GM21619 (cell line): ENCODE measurements at regions not wholly inside any gene's neighbourhood (a gene's known extent, or its start where the extent isn't known, plus 50 kb on each side); places are given as distances from the start of the nearest gene placed in this dataset.

ENCODE experiments used
- ATAC-seq: cut with Tn5 transposase; IDR thresholded peaks from one replicate; pipeline ENCODE4 v1.9.1; 2021; ENCODE audit not compliant: unreplicated experiment

DNA sequence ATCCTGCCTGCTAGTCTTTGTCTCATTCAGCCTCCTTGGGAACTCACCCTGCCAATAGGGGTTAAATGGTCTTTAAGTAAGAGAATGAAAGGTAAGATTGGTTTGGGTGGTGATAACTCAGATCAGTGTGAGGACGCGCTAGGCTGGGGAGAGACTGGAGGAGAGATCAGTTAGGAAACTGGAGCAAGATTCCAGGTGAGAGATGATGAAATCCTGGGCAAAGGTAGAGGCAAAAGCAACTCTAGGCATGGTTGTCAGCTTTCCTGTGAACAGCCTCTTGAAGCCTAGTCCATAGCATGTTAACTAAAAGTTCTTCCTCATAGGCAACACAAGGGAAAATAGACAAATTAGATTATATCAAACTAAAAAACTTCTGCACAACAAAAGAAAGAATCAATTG lies 145.2 kb upstream of the ANKRD28 start:
- no peak for ATAC-seq

DNA sequence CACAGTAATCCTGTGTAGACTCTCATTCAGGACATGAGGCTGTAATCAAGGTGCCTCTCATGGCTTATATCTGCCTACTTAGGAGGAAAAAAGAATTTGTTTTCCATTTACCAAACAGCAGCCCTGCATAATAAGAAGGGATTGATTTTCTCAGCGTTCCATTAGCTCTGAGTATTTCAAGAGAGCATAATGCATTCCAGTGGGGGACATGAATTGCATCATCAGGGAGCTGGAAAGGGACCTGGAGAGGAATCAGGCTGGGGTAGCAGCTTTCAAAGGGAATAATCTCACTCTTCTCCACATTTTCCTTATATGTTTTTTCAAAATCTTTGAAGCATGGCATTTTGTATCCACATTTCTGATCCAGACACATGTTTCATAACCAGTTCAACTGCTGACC lies 150.6 kb upstream of the ANKRD28 start:
- no peak for ATAC-seq

DNA sequence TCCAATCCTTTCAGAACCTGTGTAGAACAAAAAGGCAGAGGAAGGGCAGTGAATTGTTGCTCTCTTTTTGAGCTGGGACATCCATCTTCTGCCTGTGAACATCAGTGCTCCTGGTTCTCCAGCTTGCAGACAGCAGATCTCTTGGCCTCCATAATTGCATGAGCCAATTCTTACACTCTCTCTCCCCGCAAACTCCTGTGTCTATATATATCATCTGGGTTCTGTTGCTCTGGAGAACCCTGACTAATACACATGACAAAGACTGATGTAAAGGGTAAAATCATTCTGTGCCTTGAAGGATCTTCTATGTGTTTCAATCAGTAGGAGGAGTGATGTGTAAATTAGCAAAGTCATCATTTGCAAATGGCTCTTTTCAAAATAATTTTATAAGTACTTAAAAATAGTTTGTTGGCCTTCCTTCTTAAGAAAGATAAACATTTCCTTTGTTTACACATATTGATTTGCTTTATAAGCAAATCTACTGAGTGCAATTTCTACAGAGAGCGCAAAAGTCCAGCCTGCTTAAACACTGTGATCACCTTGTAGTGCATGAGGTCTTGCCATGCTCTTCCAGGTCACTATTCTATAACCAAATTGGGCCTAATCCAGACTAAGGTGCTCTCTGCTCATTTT lies 154.9 kb upstream of the ANKRD28 start:
- ATAC-seq: no peak

DNA sequence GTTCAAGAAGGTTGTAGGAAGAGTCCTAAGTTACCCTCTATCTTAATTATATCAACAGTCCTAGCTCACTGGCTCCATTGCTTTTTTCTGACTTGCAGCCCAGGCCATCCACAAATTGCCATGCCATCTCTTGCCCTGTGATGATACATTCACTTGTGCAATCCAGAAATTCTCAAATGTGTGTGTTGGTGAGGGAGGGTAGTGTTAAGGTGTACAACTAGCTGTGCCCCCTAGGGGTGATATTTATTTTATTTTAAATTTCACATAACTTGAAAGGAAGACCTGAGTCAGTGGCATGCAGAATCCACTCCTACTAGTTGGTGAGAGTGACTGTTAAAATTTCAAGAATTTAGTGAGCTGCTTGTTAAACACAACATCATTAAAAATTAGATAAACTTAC lies 156.1 kb upstream of the ANKRD28 start:
- no peak for ATAC-seq

GRCh38 chr3:15955968-15956367 lies 158.2 kb upstream of the ANKRD28 start:
- ATAC-seq: no peak

DNA sequence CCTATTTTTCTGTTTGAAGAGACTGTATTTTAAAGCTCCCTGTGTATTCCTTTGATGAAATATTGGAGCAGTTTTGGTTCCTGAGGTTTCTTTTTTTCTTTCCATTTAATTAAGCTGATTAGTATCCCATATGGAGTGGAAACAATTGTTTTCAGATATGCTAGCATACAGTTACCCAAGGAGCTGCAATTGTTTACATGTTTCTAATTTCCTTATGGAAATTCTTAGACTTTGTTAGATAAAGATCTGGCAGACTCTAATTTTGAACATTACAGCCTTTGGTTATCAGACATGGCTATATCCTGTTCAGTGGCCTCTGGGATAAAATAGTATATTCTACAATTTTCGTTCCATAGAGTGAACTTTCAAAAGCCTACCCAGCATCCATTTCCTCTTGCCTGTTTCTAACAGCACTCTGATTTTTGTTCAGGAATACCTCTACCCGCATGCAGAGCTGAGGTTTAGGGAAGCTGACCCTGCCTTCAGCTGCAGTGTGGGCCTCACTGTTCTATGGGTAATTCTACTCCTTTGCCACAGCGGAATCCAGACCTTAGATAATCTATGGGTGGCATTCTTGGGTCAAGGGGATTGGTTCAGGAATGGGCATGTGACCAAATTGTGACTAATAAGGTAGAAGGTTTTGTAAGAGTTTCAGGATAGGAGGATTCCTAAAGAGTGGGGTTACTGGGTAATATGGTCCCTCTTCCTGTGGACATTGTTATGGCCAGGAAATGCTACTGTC lies 161.1 kb upstream of the ANKRD28 start:
- no peak for ATAC-seq

DNA sequence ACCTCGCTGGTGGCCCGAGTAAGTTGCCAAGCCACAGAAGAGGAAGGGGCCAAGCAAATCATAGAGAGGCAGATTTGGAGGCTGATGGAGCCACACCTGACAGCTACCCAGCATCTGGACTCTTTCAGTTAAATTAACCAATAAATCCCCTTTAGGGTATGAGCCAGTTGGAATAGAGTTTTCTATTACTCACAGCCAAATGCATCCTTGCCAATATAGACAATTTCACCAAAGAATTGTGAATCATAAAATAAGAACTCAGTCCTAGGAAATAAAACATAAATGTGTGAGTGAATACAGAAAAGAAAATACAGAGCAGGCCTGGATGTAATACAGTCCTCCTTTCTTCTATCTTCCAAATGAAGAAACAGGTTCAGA lies 161.6 kb upstream of the ANKRD28 start:
- ATAC-seq: no peak

GRCh38 chr3:15964605-15965442 lies 167.0 kb upstream of the ANKRD28 start:
- ATAC-seq: no peak

GRCh38 chr3:15967577-15967976 lies 169.8 kb upstream of the ANKRD28 start:
- no peak for ATAC-seq

DNA sequence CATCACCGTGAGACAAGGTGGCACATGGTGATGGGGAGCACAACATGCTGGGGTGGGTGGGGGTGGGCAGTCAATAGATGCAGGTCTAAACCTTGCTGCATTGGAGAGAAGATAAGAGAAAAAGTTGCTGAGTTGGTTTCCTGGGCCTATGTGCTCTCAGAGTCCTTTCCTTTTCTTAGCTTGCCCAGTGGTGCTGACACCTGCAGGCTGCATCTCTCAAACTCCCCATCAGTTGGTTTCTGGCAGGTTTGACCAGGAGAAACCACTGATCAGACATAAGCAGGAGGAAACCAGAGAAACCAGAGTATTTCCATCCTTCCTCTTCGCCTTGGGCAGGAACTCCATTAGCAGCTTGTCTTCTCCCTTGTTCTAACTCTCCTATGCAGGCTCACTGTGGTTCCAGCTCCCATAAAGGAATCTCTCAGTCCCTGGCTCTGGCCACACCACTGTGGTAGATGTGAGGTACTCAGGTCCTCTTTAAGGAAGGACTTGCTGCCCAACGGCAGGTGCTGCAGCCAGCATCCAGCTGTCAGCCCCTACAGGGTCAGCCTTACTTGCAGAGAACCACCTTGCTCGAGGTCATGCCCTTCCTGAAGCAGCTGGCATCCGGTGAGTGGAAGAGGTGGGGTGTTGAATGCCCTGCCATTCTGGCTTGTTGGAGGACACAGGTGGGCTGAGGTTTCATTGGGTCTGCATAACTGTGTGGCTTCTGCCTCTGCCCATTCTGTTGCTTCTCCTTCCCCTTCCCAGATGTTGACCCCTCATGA lies 172.3 kb upstream of the ANKRD28 start:
- no peak for ATAC-seq

DNA sequence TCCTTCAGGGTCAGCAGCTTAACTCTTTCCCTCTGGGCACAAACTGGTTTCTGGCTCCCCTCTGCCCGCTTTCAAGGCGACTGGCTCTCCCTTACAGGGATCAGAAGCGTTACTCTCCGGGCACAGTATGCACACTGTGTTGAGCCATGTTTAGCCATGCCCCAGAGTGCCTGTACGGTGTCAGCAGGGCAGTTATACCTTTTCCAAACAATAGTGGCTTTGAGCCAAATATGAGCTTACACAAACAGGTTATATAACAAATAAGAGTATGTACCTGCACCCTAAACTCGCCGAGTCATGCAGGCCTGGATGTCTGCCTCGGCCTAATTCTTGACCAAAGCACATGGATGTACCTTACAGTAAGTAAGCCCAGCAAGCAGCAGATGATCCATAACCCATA lies 175.6 kb upstream of the ANKRD28 start:
- ATAC-seq: no peak

DNA sequence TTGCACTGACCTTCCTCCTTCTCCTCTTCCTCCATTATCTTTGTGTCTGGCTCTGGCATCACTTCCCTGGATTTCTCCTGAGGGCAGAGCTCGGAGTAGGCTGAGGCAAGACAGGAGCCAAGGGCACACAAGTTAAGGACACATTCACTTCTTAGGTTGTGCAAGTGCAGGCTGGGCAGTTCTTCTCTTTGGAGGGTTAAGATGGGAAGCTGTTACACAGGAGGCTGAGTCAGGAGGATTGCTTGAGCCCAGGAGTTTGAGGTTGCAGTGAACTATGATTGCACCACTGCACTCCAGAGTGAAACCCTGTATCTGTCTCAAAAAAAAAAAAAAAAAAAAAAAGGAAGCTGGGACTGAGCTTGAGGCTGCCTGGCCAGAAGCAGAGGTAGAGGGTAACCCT lies 176.2 kb upstream of the ANKRD28 start:
- ATAC-seq: no peak

GRCh38 chr3:15974647-15975046 lies 176.9 kb upstream of the ANKRD28 start:
- no peak for ATAC-seq

DNA sequence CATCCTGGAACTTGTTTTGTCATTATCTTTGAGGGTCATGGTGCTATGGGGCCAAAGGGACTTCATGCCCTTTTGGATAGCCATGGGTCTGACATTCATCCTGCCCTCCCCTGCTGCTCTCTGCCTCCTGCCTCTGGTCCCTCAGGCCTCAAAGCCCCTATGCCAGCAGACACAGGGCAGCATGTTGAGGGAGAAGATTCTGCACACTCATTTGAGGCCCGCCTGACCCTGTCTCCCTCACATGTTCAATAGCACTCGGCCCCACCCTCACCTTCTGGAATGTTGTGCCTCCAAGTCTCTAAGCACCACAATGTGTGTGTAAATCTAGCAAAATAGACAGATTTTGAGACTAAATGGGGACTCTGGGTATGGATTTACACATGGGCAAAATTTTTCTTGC lies 178.7 kb upstream of the ANKRD28 start:
- ATAC-seq: no peak

GRCh38 chr3:15977090-15977489 lies 179.3 kb upstream of the ANKRD28 start:
- no peak for ATAC-seq

GRCh38 chr3:15977598-15978232 lies 179.9 kb upstream of the ANKRD28 start:
- no peak for ATAC-seq

DNA sequence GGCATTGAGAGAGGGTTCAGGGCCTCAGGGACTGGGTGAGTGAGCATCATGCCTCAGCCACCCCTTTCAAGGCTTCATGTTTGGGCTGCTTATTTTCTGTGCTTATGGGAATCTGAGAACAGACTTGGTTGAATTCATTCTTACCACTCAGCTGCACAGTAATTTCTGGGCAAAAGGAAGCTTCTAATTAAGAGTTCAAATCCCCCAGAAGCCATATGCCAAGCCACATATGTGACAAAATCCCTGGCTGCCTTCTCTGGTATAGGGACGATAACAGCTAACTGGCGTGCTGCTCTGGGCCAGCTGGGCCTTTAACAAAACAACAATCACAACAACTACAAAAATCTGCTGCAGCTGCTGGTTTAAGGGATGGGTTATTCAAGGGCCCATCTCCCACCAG lies 181.0 kb upstream of the ANKRD28 start:
- no peak for ATAC-seq

GRCh38 chr3:15979495-15979894 lies 181.7 kb upstream of the ANKRD28 start:
- ATAC-seq: no peak

DNA sequence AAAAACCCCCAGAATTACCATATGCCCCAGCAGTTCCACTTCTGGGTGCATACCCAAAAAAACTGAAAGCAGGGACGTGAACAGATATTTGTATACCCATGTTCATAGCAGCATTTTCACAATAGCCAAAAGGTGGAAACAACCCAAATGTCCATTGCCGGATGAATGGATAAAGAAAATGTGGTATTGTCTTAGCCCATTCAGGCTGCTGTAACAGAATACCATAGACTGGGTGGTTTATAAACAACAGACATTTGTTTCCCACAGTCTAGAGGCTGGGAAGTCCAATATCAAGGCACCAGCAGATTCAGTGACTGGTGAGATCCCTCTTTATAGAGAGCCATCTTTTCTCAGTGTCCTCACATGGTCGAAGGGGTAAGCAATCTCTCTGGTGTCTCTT lies 182.1 kb upstream of the ANKRD28 start:
- no peak for ATAC-seq

- no peak for ATAC-seq
Observed at GRCh38 chr3:15982243-15982642, 184.5 kb upstream of the ANKRD28 start.

GRCh38 chr3:15982667-15983196 lies 185.0 kb upstream of the ANKRD28 start:
- no peak for ATAC-seq
